Thyroid gland (tissue), 4 donors: ENCODE measurements at regions not wholly inside any gene's neighbourhood (a gene's known extent, or its start where the extent isn't known, plus 50 kb on each side); places are given as distances from the start of the nearest gene placed in this dataset.

Experiments used
- DNase-seq, 2 donors: peaks; one replicate each; pipeline ENCODE4 v3.0.0-alpha.2; 2019
- H3K27ac ChIP-seq, 3 donors: fragments of 200-600 bp; sonication (generic); 1 replicate in 2 of 3; 2 replicates in 1 of 3; pipeline ENCODE4 v1.5.1; 2016 to 2019; ENCODE audit warnings: mild to moderate bottlenecking in 1 of 3, moderate library complexity in 1 of 3
- H3K27me3 ChIP-seq: fragments of 200-600 bp; sonication (generic); one replicate; pipeline ENCODE4 v1.5.1; 2019
- H3K36me3 ChIP-seq, 2 donors: fragments of 200-600 bp; sonication (generic); one replicate each; pipeline ENCODE4 v1.5.1; 2016 to 2019
- H3K4me1 ChIP-seq, 2 donors: fragments of 200-600 bp; sonication (generic); one replicate each; pipeline ENCODE4 v1.5.1; 2017 to 2019
- H3K4me3 ChIP-seq, 3 donors: fragments of 200-600 bp; sonication (generic); replicated peaks in 1 of 3; 1 replicate in 2 of 3; 2 replicates in 1 of 3; pipeline ENCODE4 v1.5.1; 2016; ENCODE audit warnings: mild to moderate bottlenecking in 1 of 3
- H3K9me3 ChIP-seq: fragments of 200-600 bp; sonication (generic); one replicate; pipeline ENCODE4 v1.5.1; 2017
- POLR2A ChIP-seq, 2 donors: fragments of 450-650 bp; IDR thresholded peaks; one replicate each; pipeline ENCODE4 v1.6.1; 2017; ENCODE audit warnings: antibody characterized with exemption in 2 of 2, mild to moderate bottlenecking in 2 of 2, moderate library complexity in 1 of 2
- WGBS, 2 donors: methylation state at CpG; one replicate each; pipeline ENCODE4 v1.1.5; 2017; 5-methylcytosine and 5-hydroxymethylcytosine counted together
- intact Hi-C: fragments of 100-400 bp; cut with DNase I; formaldehyde crosslinking; loops from one replicate; pipeline ENCODE4 v1.15.1; 2023
- TF ChIP-seq, protein P1 (sequence below), 6 experiments: fragments of 200-600 bp in 3 of 6; fragments of 450-650 bp in 3 of 6; sonication (generic) in 3 of 6; IDR thresholded peaks; one replicate each; pipeline ENCODE4 v1.5.1; 2016 to 2019; ENCODE audit warnings: antibody characterized with exemption in 6 of 6, mild to moderate bottlenecking in 2 of 6, inconsistent platforms in 1 of 6, moderate library complexity in 1 of 6

- Histone ChIP-seq H3K4me3 (no peak overlapping the region), H3K27me3 (no peaks in the 10 kb centered on the region), H3K36me3 (no peaks in the 10 kb centered on the region), H3K4me1 (no peaks in the 10 kb centered on the region), H3K27ac (no peak overlapping the region), H3K9me3 (no peaks in the 10 kb centered on the region)
- DNase-seq, result no peak
- WGBS, 2 donors, result 33 to 100% methylated on average over 1 of the region's 1 CpG
- intact Hi-C loops, result no loop called here
- TF ChIP-seq, protein P1, sequence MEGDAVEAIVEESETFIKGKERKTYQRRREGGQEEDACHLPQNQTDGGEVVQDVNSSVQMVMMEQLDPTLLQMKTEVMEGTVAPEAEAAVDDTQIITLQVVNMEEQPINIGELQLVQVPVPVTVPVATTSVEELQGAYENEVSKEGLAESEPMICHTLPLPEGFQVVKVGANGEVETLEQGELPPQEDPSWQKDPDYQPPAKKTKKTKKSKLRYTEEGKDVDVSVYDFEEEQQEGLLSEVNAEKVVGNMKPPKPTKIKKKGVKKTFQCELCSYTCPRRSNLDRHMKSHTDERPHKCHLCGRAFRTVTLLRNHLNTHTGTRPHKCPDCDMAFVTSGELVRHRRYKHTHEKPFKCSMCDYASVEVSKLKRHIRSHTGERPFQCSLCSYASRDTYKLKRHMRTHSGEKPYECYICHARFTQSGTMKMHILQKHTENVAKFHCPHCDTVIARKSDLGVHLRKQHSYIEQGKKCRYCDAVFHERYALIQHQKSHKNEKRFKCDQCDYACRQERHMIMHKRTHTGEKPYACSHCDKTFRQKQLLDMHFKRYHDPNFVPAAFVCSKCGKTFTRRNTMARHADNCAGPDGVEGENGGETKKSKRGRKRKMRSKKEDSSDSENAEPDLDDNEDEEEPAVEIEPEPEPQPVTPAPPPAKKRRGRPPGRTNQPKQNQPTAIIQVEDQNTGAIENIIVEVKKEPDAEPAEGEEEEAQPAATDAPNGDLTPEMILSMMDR (IDR thresholded peaks at IDR 0.05), result no peak
- no peak for TF ChIP-seq POLR2A (IDR thresholded peaks at IDR 0.05)
Measured at GRCh38 chr21:28216976-28217523, 775.6 kb downstream of the LTN1 start.

- 72 to 78% methylated on average over 5 of the region's 5 CpGs for WGBS, 2 donors
- no peaks in the 10 kb centered on the region for H3K36me3 ChIP-seq
Measured at GRCh38 chr21:28215214-28215954, 777.3 kb downstream of the LTN1 start.

DNA sequence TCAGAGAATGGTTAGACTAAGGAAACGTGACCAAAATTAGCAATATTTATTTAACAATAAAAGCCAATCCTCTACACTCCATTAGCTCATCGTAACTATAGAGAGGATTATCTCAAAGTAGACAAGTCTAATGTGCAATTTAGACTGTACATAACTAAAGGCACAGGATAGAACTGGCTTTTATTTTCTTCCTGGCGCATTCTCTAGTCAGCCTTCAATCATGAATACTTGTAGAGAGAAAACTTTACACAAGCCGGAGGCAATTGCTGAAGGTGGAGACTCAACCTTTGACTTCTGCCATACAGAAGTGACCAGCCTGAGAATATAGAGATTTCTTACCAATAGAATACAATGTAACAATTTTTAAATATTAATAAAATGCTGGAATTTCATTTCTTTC lies 777.9 kb downstream of the LTN1 start:
- intact Hi-C loops, result no loop called here
- no peaks in the 10 kb centered on the region for H3K27me3 ChIP-seq
- H3K36me3 ChIP-seq, result no peaks in the 10 kb centered on the region
- WGBS, 2 donors, result 86 to 88% methylated on average over 4 of the region's 4 CpGs
- no peaks in the 10 kb centered on the region for H3K9me3 ChIP-seq
- H3K4me1 ChIP-seq, result no peaks in the 10 kb centered on the region
- DNase-seq, result no peak
- H3K27ac ChIP-seq, result no peak overlapping the region
- no peak overlapping the region for H3K4me3 ChIP-seq
- no peak for TF ChIP-seq POLR2A (IDR thresholded peaks at IDR 0.05)
- TF ChIP-seq, protein P1 (IDR thresholded peaks at IDR 0.05), result no peak

More at GRCh38 chr21:28215214-28215954, 777.3 kb downstream of the LTN1 start:
- H3K27me3 ChIP-seq, result no peaks in the 10 kb centered on the region
- TF ChIP-seq, protein P1 (IDR thresholded peaks at IDR 0.05), result no peak
- no peak for TF ChIP-seq POLR2A (IDR thresholded peaks at IDR 0.05)
- DNase-seq, result no peak
- intact Hi-C loops, result no loop called here
- H3K9me3 ChIP-seq, result no peaks in the 10 kb centered on the region
- H3K4me1 ChIP-seq, result no peaks in the 10 kb centered on the region
- no peak overlapping the region for H3K4me3 ChIP-seq
- no peak overlapping the region for H3K27ac ChIP-seq

DNA sequence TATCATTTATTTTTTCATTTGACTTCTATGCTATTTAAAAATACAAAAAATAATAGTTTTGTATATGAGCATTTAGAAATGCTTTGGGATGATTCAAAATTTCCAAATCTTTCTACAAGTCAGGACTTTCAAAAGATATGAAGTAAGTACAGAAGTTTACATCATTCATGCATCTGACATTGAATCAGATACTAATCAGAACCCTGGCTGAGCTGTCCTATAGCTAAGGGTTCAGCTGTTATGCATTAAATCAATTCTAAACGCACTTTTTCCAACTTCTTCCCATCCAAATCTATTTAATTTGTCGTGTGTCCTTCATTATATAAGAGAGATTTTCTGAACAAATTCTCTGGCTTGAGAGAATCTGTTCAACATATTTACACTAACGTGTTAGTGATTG lies 779.4 kb downstream of the LTN1 start:
- no peaks in the 10 kb centered on the region for H3K4me1 ChIP-seq
- H3K27me3 ChIP-seq, result no peaks in the 10 kb centered on the region
- no peak for TF ChIP-seq POLR2A (IDR thresholded peaks at IDR 0.05)
- TF ChIP-seq, protein P1 (IDR thresholded peaks at IDR 0.05), result no peak
- no peaks in the 10 kb centered on the region for H3K9me3 ChIP-seq
- 83 to 86% methylated on average over 3 of the region's 3 CpGs for WGBS, 2 donors
- no peak overlapping the region for H3K27ac ChIP-seq
- no peaks in the 10 kb centered on the region for H3K36me3 ChIP-seq
- no peak for DNase-seq
- intact Hi-C loops, result no loop called here
- no peak overlapping the region for H3K4me3 ChIP-seq

DNA sequence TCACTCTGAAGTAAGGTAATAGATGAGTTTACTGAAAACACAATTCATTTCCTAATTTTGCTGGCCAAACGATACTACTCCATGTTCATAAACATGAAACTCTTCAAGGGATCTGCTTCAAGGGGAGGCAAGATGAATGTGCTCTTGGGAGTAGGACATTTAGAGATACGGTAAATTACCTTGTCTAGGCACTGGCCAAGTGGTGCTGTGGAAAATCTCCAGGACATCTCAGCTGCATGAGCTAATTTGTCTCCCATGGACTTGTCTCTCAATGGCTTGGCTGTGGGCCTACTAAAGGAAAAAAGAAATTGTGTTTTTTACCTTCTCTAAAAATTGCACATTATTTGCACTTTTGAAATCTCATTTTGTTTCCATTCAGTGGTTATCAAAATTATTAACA lies 780.6 kb downstream of the LTN1 start:
- Histone ChIP-seq H3K9me3 (no peaks in the 10 kb centered on the region), H3K36me3 (no peaks in the 10 kb centered on the region), H3K4me1 (no peaks in the 10 kb centered on the region), H3K27me3 (no peaks in the 10 kb centered on the region), H3K4me3 (no peak overlapping the region), H3K27ac (no peak overlapping the region)
- no peak for DNase-seq
- no peak for TF ChIP-seq POLR2A (IDR thresholded peaks at IDR 0.05)
- TF ChIP-seq, protein P1 (IDR thresholded peaks at IDR 0.05), result no peak
- intact Hi-C loops, result no loop called here
- 89 to 91% methylated on average over 2 of the region's 2 CpGs for WGBS, 2 donors
